Esophagus squamous epithelium (tissue), 4 donors: ENCODE measurements at regions not wholly inside any gene's neighbourhood (a gene's known extent, or its start where the extent isn't known, plus 50 kb on each side); places are given as distances from the start of the nearest gene placed in this dataset.

ENCODE experiments used
- CTCF ChIP-seq, 6 experiments: fragments of 450-650 bp in 4 of 6; fragments of 200-600 bp in 2 of 6; sonication (generic) in 2 of 6; IDR thresholded peaks; one replicate each; pipeline ENCODE4 v1.5.1; 2016 to 2019; ENCODE audit warnings: antibody characterized with exemption in 6 of 6, mild to moderate bottlenecking in 4 of 6, moderate library complexity in 4 of 6
- POLR2A ChIP-seq, 4 donors: fragments of 450-650 bp; IDR thresholded peaks; one replicate each; pipeline ENCODE4 v1.6.1; 2017; ENCODE audit warnings: antibody characterized with exemption in 4 of 4, mild to moderate bottlenecking in 4 of 4, moderate library complexity in 3 of 4

- TF ChIP-seq CTCF (IDR thresholded peaks at IDR 0.05), result no peak
- no peak for TF ChIP-seq POLR2A (IDR thresholded peaks at IDR 0.05)
Observed at GRCh38 chr2:67836866-67837265, 225.9 kb downstream of the C1D start.
